ENCODE measurements at regions not wholly inside any gene's neighbourhood (a gene's known extent, or its start where the extent isn't known, plus 50 kb on each side); places are given as distances from the start of the nearest gene placed in this dataset.
"Not testable (repeated sequence)": the region's sequence is repeated elsewhere in the genome, so short reads cannot be mapped to it uniquely, and the experiment has no call there.

DNA sequence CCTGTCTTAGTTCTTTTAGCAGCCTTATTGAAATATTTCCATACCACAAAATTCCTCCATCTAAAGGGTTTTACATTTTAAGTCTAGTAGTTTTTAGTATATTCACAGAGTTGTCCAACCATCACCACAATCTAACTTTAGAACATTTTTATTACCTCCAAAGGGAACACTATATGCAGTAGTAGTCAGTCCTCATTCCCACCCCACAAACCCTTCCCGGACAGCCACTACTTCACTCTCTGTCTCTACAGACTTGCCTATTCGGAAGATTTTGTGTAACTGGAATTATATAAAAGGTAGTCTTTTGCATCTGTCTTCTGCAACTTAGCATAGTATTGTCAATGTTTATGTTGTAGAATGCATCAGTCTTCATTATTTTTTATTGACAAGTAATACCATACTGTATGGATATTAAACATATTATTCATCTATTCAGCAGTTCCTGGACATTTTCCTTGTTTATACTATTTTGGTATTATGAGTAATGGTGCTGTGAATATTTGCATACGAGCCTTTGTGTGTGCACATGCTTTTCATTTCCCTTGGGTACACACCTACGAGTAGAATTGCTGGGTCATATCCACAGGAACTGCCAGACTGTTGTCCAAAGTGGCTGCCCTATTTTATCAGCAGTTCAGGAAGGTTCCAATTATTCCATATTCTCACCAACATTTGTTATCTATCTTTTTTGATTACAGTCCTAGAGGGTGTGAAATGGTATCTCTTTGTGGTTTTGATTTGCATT lies 60.9 kb upstream of the LANCL2 start:
- no peak for DNase-seq

DNA sequence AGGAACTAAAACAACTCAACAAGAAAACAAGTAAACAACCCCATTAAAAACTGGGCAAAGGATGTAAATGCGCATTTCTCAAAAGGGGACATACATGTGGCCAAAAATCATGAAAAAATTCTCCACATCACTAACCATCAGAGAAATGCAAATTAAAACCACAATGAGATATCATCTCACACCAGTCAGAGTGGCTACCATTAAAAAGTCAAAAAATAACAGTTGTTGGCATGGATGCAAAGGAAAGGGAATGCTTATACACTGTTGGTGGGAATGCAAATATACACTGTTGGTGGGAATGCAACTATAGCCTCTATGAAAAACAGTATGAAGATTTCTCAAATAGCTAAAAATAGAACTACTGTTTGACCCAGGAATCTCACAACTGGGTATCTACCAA lies 60.0 kb upstream of the LANCL2 start:
- DNase-seq: no peak

DNA sequence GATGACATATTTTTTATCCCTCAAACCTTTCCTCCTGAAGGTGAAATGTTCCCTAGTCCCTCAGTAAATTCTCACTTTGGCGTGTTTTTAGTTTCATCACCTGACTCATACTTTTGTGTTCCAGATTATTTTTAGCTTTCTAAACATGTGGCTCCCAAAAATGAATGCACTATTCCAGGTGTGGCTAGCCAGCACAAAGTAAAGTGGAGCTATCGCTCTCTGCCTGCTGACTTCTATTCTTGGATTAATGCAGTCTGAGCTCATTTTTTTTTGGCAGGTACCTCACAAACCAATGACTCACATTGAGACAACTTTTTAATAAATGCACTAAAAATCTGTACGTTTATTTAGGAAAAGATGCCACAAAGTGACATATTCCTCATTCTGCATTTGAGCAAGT lies 58.8 kb upstream of the LANCL2 start:
- DNase-seq: no peak

DNA sequence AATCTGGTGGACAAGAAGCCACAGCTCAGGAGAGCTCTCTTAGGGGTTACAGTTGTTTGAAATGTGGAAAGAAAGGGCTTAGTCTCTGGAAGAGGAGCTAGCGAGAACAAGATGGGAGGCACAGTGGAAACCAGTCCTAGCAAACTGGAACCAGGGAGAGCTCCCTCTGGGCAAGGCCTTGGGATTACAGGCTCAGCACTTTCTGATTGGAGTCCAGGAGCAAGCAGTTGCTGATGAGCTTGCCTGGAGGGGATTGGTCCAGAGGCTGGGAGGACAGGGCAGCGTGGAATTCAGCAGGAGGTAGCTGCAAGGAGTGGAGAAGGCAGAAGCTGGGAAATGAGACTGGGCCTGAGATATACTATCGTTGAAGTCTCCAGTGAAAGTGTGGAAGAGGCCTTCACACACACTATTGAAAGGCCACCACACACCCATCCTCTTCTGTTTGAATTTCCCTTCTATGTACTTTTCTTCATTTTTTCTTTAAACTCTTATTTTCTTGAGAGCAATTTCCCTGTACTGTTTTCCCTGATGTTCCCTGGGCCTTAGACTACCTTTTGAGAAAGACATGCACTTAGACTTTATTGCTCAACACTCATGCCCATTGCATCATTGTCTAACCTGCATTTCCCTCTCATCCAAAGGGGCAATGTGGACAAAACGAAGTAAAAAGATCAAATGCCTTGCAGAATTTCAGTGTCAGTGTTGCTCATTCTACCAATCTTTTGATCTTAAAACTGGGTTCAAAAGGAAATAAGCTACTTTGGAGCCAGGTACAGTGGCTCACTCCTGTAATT lies 57.8 kb upstream of the LANCL2 start:
- no peak for DNase-seq

DNA sequence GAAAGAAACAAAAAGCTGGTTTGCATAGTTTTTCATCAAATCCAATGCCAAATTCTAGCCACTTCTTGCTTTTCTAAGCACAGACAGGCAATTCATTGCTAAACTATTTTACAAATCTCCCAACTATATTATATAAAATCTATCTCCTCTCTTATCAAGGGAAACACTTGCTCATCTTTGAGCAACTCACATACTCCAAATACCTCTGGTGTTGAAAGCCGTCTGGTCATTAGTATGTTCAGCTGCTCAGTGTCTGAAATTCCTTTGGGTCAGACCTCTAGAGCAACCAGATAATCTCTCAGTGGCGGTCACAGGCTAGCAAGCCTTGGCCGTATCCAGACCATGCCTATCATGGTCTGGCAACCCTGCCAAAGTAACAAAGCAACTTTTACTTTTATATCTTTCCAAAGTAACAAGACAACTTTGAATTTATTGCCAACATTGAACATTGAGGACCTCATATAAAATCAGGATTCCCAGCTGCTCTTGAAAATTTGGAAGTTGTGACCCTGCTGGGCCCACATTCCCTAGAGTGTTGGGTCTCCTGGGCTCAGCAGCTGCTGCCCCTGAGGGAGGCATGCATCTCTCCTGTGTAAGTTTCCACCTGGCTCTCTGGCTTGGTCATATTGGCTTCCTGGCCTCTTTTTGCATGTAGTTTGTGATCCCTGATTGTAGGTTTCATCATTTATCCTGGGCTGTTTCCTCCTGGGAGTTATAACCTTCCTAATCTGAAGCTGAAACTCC lies 56.8 kb upstream of the LANCL2 start:
- no peak for DNase-seq

DNA sequence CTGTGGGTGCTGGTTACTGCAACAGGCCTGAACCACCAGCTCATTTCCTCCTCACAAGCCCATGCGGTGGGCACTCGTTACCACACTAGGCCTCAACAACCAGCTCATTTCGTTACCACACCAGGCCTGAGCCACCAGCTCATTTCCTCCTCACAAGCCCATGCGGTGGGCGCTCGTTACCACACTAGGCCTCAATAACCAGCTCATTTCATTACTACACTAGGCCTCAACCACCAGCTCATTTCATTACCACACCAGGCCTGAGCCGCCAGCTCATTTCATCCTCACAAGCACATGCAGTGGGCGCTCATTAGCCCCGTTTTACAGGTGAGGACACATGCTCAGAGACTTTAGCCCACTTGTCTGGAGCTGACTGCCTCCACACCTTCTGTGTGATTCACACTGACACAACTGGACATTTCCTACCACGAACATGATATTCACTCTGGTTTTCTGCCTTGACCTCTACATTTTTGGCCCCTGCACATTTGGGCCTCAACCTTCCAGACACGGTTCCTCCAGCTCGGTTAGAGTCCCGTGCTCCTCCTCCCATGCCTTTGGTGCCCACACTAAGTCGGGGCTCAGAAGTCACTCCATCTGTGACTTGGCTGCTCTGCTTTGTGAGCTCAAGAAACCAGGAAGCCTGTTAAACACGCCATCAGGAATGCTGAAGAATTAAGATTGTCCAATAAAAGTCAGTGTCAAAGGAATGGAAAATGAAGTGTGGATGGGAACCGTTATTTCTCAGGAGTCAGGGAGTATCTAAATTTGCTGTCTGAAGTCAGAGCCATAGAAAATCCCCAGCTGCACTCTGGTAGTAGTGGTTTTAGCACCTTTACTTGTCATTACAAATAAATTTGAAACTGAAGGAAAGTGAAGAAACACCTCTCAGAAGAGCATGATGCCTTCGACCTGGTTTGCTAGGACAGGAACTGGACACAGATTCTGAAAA lies 55.8 kb upstream of the LANCL2 start:
- DNase-seq: no peak

DNA sequence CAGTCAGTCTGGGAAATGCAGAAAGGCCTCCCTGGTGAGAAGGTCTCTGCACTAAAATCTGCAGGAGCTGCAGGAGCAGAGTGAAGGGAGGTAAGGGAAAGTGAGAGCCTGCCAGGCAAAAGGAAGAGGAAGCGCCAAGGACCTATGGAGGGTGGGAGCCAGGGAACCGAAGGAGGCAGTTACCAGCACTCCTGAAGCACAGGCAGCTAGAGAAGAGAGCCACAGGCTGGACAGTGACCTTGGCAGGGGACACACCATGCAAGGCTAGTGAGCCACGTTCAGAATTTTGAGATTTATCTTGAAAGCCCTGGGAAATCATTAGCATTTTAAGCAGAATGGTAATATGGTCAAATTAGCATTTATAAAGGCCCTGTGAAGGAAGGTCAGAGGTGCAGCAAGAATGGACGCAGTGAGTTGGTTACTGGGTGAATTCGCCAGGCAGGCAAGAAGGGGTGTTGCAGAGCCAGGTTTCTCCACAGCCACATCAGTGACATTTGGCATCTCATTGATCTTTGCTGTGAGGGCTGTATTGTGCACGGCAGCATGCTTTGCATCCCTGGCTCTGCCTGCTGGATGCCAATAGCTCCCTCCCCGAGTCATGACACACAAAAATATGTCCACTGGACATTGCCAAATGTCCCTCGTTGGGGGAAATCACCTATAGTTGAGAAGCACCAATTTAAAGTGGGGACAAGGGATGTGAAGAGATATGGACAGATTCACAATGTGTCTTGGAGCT lies 54.7 kb upstream of the LANCL2 start:
- no peak for DNase-seq

DNA sequence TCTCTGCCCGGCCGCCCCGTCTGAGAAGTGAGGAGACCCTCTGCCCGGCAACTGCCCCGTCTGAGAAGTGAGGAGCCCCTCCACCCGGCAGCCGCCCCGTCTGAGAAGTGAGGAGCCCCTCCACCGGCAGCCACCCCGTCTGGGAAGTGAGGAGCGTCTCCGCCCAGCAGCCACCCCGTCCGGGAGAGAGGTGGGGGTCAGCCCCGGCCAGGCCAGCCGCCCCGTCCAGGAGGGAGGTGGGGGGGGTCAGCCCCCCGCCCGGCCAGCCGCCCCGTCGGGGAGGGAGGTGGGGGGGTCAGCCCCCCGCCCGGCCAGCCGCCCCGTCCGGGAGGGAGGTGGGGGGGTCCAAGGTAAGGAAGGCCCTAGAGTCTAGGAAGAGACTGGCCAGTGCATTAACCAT lies 53.2 kb upstream of the LANCL2 start:
- DNase-seq: not testable (repeated sequence)

DNA sequence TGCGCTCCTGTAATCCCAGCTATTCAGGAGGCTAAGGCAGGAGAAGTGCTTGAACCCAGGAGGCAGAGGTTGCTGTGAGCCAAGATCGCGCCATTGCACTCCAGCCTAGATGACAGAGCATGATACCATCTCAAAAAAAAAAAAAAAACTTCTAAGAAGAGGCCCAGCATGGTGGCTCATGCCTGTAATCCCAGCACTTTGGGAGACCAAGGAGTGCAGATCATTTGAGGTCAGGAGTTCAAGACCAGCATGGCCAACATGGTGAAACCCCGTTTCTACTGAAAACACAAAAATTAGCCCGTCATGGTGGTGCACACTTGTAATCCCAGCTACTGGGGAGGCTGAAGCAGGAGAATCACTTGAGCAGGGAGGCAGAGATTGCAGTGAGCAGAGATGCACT lies 51.5 kb upstream of the LANCL2 start:
- DNase-seq: not testable (repeated sequence)

DNA sequence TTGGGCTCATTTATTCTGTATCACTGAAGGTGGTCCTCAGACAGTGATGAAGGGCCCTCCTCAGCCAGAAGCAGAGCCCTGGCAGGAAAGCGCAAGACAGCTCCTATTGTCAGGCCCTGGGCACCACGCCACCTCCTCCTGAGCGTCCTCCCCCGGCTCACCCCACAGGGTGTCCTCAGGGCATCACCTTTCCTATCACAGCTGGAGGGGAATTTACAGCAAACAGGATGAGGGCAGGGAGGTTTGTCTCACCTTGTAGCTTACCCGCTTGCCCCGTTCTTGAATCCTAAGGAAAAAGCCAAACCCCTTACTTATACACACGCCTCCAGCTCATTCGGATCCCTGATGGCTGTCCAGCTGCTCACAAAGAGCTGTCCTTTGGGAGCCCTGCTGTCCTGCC lies 50.2 kb upstream of the LANCL2 start:
- DNase-seq: no peak

All from C1 segment of cervical spinal cord (tissue), 14 donors.